BE2C (cell line): ENCODE measurements at regions not wholly inside any gene's neighbourhood (a gene's known extent, or its start where the extent isn't known, plus 50 kb on each side); places are given as distances from the start of the nearest gene placed in this dataset.

Experiments used
- DNase-seq: peaks from one replicate; pipeline ENCODE4 v3.0.0-alpha.2; 2020
- H3K27me3 ChIP-seq: fragments of 250-450 bp; sonication (Bioruptor Pico); 2 replicates; pipeline ENCODE4 v1.5.1; 2020; ENCODE audit warnings: mild to moderate bottlenecking
- H3K36me3 ChIP-seq: fragments of 250-450 bp; sonication (Bioruptor Pico); 2 replicates; pipeline ENCODE4 v1.5.1; 2020; ENCODE audit warnings: mild to moderate bottlenecking
- H3K4me1 ChIP-seq: fragments of 250-450 bp; sonication (Bioruptor Pico); 2 replicates; pipeline ENCODE4 v1.5.1; 2020
- H3K4me3 ChIP-seq: 2 replicates; pipeline ENCODE4 v1.5.1; 2011; ENCODE audit warnings: low read depth, low read length
- H3K9me3 ChIP-seq: fragments of 250-450 bp; sonication (Bioruptor Pico); 2 replicates; pipeline ENCODE4 v1.5.1; 2020
- TF ChIP-seq, protein P1 (sequence below): IDR thresholded peaks from 2 replicates; pipeline ENCODE4 v1.5.1; 2012; ENCODE audit warnings: mild to moderate bottlenecking, low read depth, low read length

DNA sequence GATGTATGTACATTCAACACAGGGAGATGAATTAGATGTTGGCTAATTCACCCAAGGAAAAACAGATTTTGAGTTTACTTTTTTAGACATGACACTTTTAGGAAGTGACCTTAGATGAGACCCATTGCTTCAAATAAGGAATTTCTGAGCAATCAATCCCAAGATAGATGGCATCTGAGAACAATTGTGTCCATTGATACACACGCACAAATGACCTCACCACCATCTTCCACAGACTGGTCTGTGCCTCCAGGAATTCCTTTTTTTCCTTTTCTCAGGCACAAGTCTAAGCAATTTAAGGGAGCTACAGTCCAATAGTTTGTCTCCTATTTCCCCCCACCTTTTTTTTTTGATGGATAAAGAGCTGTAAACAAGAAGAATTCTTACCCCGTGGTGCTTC lies 265.3 kb downstream of the TBL1XR1 start:
- Histone ChIP-seq H3K9me3 (no peaks in the 10 kb centered on the region), H3K4me1 (no peaks in the 10 kb centered on the region), H3K4me3 (no peak overlapping the region), H3K27me3 (no peaks in the 10 kb centered on the region), H3K36me3 (no peaks in the 10 kb centered on the region)
- TF ChIP-seq, protein P1, sequence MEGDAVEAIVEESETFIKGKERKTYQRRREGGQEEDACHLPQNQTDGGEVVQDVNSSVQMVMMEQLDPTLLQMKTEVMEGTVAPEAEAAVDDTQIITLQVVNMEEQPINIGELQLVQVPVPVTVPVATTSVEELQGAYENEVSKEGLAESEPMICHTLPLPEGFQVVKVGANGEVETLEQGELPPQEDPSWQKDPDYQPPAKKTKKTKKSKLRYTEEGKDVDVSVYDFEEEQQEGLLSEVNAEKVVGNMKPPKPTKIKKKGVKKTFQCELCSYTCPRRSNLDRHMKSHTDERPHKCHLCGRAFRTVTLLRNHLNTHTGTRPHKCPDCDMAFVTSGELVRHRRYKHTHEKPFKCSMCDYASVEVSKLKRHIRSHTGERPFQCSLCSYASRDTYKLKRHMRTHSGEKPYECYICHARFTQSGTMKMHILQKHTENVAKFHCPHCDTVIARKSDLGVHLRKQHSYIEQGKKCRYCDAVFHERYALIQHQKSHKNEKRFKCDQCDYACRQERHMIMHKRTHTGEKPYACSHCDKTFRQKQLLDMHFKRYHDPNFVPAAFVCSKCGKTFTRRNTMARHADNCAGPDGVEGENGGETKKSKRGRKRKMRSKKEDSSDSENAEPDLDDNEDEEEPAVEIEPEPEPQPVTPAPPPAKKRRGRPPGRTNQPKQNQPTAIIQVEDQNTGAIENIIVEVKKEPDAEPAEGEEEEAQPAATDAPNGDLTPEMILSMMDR = no peak
- DNase-seq = no peak

- Histone ChIP-seq H3K4me1 (no peaks in the 10 kb centered on the region), H3K4me3 (no peak overlapping the region), H3K9me3 (no peaks in the 10 kb centered on the region), H3K27me3 (no peaks in the 10 kb centered on the region), H3K36me3 (no peaks in the 10 kb centered on the region)
- TF ChIP-seq, protein P1 = no peak
- no peak for DNase-seq
These were observed 266.3 kb downstream of the TBL1XR1 start for GRCh38 chr3:176930942-176931341.

DNA sequence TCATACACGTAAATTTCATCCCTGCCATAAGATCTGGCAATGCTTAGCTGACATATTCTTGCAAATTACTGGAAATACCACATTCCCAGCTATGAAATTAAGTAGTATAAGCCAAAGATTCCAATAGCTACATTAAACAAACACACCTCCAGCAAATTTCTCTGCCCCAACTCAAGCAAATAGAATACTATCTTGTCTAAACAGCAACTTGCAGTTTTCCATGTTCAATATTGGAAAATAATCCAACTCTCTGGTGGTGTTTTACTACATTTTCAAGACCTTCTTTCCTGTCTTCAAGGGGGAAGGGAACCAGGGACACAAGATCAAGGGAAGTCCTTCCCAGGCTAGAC lies 268.7 kb downstream of the TBL1XR1 start:
- no peaks in the 10 kb centered on the region for H3K27me3 ChIP-seq
- no peaks in the 10 kb centered on the region for H3K4me1 ChIP-seq
- H3K36me3 ChIP-seq = no peaks in the 10 kb centered on the region
- TF ChIP-seq, protein P1 = no peak
- H3K4me3 ChIP-seq = no peak overlapping the region
- no peaks in the 10 kb centered on the region for H3K9me3 ChIP-seq
- no peak for DNase-seq

- H3K9me3 ChIP-seq = no peaks in the 10 kb centered on the region; the same call in 1 of the 2 replicates
- TF ChIP-seq, protein P1 = no peak
These were observed 269.3 kb downstream of the TBL1XR1 start for GRCh38 chr3:176927706-176928581.

GRCh38 chr3:176927280-176927679 lies 270.0 kb downstream of the TBL1XR1 start:
- TF ChIP-seq, protein P1 = no peak
- Histone ChIP-seq H3K4me3 (no peak overlapping the region), H3K27me3 (no peaks in the 10 kb centered on the region), H3K9me3 (no peaks in the 10 kb centered on the region; the same call in 1 of the 2 replicates), H3K36me3 (no peaks in the 10 kb centered on the region), H3K4me1 (no peaks in the 10 kb centered on the region)
- no peak for DNase-seq

More at GRCh38 chr3:176927706-176928581, 269.3 kb downstream of the TBL1XR1 start:
- no peaks in the 10 kb centered on the region for H3K36me3 ChIP-seq
- no peaks in the 10 kb centered on the region for H3K4me1 ChIP-seq
- no peak overlapping the region for H3K4me3 ChIP-seq
- H3K27me3 ChIP-seq = no peaks in the 10 kb centered on the region
- DNase-seq = no peak

GRCh38 chr3:176926688-176927087 lies 270.6 kb downstream of the TBL1XR1 start:
- H3K4me1 ChIP-seq = no peaks in the 10 kb centered on the region
- no peak for DNase-seq
- H3K4me3 ChIP-seq = no peak overlapping the region
- no peaks in the 10 kb centered on the region; the same call in 1 of the 2 replicates for H3K9me3 ChIP-seq
- TF ChIP-seq, protein P1 = no peak
- no peaks in the 10 kb centered on the region for H3K27me3 ChIP-seq
- no peaks in the 10 kb centered on the region for H3K36me3 ChIP-seq
